GM19025 (cell line): ENCODE measurements at regions not wholly inside any gene's neighbourhood (a gene's known extent, or its start where the extent isn't known, plus 50 kb on each side); places are given as distances from the start of the nearest gene placed in this dataset.

ENCODE experiments used
- ATAC-seq: cut with Tn5 transposase; IDR thresholded peaks from one replicate; pipeline ENCODE4 v1.9.1; 2021; ENCODE audit warnings: mild to moderate bottlenecking, low read depth, moderate library complexity; ENCODE audit not compliant: unreplicated experiment

DNA sequence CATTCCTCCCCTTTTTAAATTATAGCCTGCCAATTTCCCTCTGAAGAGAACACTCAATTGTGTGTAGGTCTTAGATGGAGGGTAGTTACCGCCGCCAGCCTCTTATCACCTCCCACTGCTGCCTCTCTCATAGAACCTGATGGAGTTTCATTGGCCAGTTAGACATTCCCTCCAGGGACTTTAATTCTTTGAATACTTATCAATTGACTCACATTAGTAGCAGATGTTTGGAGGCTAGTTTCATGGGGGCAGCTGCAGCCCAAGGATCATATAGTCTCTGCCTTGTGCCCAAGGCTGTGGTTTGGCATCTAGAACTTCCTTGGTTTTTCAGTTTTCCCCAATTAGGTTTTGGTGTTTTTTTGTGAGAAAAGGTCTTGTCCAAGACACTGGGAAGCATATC lies 318.9 kb upstream of the HTR2A start:
- ATAC-seq: no peak

DNA sequence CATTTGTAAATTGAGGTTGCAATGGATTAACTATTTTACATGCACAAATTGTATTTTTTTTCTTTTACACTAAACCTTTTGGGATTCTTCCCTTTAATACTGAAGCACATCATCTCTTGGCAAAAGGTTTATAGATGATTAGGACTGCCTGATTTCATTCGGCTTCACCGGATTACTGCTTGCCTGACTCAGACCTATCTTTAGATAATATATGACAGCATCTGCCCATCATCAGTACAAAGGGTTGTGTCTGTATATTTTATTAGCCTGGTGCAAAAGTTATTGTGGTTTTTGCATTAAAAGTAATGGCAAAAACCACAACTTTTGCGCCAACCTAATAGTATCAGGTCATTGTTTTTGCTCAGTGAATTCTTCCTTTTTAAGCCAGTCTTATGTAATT lies 316.2 kb upstream of the HTR2A start:
- ATAC-seq: no peak

DNA sequence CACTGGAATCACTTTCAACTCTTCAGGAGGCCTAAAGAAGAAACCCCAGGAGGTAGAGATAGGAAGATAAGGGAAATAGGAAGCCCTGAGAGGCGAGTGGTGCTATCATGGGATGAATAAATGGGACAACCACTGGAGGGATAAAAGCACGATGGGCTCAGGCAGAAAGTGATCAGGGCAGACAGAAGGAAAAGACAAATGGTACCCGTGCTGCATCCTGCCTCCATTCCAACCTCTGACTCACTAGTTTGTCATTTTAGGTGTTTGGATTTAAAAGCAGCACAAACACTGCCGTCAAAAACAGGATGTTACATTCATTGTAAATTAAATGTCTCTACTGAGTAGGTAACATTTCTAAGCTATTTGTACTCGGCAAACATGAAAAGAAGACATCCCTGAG lies 314.3 kb upstream of the HTR2A start:
- ATAC-seq: no peak

DNA sequence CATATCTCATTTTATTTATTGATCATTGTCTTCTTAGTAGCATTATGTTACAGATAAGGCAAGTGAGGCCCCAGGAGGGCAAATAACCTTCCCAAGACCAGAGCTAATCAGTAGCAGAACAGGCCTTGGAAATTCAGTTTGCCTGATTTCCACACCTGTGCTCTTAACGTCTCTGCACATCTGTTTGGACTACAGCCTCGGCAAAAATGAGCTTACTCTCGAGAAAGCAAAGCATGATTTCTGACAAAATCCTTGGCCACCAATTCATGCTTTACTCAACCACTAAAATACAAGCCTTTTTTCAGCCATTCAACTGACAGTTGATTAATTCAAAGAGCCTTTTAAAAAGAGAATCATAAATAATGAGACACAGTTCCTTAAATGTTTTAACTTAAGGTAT lies 309.3 kb upstream of the HTR2A start:
- no peak for ATAC-seq

DNA sequence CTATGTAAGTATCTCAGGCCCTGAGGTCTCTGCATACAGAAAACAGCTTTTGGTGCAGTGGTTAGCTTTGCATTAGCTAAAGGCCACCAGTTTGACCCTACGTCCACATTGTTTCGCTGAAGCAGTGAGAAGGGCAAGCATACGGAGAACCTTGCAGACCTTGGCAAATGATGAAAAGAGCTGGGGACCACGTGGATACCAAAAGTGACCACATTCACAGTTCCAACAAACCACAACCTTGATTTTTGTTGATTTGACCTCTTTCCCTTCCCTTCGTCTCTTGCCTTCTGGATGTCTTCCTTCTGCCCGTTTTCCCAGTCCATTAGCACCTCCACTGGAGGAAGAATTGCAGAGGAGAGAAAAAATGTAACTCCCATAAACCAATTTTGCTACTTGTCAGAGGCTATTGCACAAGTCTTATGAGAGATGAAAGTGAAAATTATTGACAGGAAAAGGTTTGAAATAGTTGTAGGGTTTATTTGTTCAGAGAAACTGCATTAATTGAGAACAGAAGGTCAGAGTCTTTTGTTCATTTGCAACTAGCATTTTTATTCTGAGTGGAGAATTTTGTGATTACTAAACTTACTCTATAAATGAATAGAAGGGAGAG lies 293.9 kb upstream of the HTR2A start:
- ATAC-seq: no peak

DNA sequence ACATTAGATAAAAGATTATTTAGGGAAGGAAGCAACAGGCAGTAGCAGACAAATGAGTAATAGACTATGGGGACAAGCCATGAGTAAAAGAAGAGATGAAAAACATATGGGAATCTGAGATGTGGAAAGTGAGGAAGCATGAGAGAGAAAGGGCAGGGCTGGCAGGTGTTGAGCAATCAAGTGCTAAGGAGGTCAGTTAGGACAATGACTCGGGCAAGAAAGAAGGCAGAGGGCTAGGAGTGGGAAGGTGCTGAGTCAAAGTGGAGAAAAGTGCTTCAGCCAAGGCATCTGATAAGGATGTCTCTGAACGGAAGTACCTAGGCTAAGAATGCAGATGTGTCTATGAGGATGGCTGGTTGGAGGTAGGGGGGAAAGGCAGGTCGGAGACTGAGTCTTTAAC lies 291.9 kb upstream of the HTR2A start:
- ATAC-seq: no peak

DNA sequence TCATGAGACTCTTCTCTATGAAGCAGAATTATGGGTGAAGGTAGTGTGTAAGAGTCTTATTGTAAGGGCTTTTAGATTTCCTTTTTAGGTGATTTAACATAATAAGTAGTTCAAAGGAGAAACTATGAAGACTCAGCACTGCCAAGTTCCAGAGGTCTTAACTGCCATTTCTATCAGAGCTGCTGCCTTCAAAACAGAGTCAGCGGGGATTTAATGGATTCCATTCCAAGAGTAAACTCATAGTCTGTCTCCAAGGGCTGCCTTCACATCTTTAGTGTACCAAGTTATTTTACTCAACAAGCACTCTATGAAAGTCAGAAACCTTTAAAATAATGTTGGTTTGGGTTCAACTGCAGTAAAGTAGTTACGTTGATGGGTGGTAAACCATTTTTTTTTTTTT lies 289.6 kb upstream of the HTR2A start:
- no peak for ATAC-seq

DNA sequence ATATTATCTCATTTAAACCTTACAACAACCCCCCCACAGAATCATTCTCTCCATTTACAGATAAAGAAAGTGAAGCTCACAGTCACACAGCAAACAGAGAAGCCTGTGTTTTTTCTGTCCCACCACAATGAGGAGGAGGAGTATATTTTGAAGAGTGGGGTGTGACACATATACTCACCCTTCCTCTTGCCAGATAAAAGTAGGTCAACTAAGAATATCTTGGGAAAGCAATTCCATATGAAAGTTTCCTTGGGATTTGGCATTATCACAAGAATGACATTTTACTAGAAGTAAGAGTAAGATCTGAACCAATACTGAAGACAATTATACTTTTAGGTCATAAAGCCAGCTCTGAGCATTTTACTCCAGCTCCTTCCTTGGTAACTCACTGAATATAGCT lies 287.5 kb upstream of the HTR2A start:
- no peak for ATAC-seq

DNA sequence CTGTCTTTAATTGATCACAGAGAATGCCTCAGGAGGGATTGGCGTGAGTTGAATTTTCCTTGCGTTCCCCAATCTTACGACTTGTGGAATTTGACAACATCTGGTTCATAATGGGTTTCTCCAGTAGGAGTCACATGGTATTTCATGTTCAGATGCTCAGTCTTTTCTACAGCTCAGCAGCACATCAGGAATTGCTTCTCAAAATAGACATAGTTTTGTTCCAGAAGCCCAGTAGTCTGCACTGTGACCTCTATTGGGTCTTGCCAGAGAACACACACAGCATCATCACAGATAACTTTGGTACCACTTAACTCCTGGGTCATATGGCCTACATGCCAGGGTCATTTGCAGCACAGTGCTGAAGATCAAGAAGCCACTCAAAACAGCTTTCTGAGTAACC lies 282.5 kb upstream of the HTR2A start:
- ATAC-seq: no peak

DNA sequence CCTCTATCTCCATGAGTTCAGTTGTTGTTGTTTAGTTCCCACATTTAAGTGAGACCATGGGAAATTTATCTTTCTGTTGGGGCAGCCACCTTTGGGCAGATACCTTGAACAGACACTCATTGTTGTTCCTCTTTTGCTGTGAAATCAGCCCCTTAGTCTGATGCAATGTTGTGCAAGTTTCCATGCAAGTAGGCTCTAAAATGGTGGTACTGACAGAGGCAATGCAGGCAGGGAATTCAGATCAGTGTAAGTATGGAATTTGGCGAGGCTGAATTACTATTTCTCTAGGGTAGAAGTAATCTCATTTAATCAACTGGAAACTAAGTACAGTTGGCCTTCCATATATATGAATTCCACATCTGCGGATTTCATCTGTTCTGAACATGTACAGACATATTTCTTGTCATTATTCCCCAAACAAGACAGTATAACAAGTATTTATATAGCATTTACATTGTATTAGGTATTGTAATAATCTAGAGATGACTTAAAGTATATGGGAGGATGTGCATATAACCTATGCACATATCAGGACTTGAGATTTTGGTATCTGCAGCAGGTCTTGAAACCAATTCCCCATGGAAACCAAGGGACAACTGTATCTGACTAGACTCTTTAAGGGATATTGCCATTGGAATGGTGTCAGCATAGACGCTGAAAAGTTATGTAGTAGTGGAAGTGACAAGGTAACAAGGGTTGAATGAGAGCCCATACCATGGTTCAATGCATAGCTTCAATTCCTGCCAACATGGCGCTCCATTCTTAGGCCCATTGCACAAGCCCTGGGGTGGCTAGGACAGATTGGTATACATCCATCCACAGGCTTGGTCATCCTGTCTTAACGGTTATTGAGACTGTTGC lies 281.5 kb upstream of the HTR2A start:
- no peak for ATAC-seq

DNA sequence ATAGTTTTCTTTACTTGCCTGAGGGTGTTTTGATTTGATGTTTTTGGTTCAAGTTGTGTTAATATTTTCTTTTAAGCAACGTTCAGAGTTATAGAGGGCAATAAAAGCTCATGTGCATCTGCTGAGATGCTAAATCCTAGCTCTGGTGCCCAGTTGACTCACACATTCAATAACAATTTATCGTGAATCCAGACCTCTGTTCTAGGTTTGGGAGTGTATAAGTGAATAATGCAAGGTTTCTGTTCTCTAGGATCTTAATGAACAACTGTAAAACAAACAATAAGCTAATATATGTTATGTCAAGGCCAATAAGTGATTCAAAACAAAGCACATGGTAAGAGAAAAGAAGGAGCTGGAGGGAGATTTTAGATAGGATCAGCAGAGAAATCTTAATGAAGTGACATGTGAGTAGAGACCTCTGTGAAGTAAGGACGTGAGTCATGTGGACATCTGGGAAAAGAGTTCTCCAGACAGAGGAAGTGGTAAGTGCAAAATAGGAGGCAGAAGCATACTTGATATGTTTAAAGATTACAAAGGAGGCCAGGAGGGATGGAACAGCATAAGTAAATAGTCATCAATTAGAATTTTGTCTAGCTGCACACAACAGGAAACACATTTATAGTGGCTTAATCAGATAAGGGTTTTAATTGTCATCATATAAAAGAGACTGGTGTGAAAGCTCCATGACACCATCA lies 278.5 kb upstream of the HTR2A start:
- ATAC-seq: no peak

DNA sequence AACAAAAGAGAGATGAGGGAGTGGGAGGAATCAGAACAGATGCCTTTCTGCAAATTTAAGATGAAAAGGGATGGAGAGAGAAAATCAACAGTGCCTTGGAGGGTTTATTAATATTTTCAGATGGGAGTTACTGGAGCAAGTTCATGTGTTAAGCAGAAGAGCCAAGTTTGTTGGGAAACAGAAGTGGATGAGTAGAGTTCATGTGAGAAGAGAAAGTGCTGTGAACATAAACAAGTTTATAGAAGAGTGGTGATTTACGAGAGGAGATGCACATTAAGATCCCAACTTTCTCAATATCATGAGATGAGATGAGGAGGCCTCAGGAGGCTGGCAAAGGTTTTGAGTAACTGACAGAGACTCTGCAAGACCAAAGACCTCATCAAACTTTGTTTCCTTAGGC lies 274.1 kb upstream of the HTR2A start:
- ATAC-seq: no peak

DNA sequence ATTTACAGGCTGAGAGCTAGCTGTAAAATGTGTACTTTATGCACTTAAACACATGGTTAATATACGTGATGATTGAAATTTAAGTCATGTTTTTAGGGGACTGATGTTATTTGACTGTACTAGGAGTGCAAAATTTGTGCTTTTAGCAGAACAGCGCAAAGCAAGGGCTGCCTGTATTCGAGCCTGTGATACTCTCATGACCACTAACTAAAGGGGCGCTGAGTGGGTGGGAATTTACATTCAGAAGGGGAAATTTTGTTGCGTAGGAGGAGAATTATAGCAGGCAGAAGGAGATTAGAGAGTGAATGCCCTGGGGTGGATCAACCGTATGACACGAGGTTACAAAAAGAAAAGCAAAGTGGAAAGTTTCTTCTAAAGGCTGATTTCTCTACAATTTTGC lies 271.8 kb upstream of the HTR2A start:
- ATAC-seq: no peak

DNA sequence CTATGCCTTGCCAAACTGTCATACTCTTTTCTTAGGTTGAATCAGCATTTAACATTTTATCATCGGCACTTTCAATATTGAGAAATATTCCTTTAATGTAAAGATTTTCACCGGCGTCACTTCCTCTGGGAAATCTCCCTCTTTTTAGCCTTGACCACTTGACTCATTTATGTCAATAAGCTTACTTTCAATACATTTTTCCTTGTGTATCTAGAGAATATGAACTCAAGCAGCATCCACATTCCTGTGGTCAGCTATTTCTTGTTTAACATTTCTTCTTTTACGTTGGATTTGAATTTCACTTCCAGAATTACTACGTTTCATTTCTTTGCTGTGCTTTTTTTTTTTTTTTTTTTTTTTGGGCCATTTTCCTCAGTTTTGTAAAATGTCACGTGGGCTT lies 271.2 kb upstream of the HTR2A start:
- no peak for ATAC-seq

DNA sequence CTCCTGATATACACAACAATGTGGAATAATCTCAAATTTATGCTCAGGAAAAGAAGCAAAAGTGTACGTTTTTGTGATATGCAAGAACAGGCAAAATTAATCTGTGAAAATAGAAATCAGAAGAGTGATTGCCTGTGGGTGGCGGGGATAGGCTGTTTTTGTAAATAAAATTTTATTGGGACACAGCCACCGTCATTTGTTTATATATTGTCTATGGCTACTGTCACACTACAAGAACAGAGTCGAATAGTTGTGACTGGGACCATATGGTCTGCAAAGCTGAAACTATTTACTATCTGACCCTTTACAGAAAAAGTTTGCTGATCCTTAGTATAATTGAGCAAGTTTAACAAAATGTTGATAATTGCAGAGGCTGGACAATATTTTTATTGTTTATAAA lies 269.5 kb upstream of the HTR2A start:
- ATAC-seq: no peak

DNA sequence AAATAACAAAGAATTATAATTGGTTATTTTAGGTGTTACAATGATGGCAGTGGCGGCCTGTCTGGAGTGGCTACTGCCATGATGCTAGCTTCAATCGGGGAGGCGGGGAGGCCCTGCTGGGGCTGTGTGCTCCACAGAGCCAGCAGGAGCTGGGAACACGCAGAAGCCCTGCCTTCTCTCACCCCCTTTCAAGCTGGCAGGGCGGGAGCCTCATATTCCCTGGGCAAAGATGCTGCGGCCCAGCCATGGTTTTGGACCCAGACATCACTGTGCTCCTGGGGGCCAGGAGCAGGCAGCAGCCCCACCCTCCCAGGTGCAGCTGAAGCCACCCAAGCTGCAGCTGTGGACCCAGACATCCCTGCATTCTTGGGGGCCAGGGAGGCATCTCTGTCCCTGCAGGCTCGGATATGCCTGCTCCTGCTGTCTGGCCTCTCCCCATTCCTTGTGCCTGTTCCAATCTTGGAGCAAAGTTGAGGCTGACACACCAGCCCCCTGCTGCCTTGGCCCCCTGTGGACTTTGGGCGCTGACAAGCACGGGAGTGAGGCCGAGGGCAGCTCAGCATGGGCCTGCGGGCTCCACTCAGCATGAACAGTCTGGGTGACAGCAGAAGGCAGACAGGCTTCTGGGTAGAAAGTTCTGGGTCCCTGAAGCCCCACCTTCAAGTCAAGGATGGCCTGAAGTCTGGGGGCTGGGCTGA lies 263.1 kb upstream of the HTR2A start:
- no peak for ATAC-seq

DNA sequence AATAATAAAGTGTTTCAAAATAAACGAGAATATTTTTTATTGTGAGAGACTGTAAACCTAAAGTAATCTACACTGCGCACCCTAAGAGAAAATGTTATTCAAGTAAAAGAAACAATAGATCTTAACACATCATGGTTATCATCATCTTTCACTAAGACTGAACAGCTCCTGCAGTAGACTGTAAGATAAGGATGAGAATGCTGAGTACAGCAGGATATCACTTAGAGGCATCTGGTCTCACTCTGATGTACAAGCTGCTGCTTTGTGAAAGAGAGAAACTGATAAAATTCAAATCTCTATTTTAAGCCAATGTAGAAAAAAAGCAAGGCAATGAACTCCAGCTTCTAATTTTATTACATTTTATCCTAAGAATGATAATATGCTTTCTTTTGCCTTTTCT lies 261.7 kb upstream of the HTR2A start:
- ATAC-seq: no peak

DNA sequence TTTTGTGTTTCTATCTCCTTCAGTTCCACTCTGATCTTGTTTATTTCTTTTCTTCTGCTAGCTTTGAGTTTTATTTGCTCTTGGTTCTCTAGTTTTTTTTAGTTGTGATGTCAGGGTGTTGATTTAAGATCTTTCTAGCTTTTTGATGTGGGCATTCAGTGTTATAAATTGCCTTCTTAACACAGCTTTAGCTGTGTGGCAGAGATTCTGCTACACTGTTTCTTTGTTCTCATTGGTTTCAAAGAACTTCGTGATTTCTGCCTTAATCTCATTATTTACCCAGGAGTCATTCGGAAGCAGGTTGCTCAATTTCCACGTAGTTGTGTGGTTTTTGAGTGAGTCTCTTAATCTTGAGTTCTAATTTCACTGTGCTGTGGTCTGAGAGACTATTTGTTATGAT lies 251.7 kb upstream of the HTR2A start:
- ATAC-seq: no peak

DNA sequence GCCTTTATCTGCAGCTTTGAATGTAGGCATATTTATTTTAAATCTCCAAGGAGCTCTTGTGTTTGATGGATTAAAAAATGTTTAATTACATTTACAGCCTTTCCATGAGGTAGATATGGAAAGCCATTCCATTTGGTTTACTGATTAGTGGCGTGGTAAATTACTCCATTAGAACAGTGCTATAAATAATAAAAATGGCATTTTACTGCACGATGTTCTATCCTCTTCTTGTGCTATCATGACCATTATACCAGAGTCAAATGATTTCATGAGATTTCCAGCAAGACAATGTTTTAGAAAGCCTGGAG lies 250.9 kb upstream of the HTR2A start:
- no peak for ATAC-seq

DNA sequence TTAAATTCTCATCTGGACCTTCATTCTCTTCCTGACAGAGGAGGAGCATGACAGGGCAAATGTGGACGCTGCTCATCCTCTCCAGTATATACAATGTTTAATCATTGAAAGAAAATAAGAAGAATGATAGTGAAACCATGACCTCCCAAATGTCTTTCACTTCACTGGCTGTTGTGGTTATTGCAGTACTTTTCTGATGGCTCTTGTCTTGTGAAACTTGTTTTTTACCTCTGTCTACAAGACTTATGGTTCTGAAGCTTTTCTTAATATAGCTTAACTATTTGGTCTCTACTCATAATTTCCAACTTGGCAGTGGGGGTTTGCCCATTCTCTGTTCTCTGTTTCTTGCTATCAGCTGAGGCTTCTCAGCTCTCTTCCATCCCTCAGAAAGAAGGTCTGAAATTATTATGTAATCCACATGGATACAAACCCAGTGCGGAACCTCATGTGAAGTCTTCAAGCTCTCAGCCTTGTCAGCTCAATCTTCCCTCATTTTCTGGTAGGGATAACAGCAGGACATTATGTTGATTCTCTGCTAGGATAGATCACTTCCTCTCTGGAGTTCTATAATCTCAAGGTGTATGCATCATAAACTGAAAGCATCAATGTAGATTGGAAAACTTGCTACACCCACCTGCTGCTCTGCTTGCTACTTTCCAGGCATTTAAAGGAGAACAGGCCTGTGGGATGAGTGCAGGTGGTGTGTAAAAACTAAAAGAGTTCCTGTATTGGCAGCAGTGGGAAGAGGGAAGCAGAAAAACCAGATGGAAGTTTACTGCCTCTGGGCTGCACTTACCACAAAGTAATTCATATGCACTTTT lies 250.3 kb upstream of the HTR2A start:
- ATAC-seq: peak; percentile 96

DNA sequence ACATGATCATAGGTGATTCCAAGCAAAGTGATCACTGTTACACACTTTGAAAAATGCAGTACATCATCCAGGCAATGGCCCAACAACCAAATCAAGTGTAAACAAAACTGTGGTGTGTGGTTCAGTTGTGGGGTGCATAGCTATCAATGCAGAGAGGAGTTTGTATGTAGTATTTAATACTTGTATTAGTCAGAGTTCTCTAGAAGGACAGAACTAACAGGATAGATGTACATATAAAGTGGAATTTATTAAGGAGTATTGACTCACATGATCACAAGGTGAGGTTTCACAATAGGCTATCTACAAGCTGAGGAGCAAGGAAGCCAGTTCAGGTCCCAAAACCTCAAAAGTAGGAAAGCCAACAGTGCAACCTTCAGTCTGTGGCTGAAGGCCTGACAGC lies 249.3 kb upstream of the HTR2A start:
- no peak for ATAC-seq
